PC-3 (cell line): ENCODE measurements at regions not wholly inside any gene's neighbourhood (a gene's known extent, or its start where the extent isn't known, plus 50 kb on each side); places are given as distances from the start of the nearest gene placed in this dataset.

Source experiments
- EZH2 ChIP-seq: fragments of 300-600 bp; sonication (generic); IDR thresholded peaks from one replicate; pipeline ENCODE4 v1.6.1; 2017; ENCODE audit warnings: antibody characterized with exemption, mild to moderate bottlenecking, low read length; ENCODE audit not compliant: unreplicated experiment
- TF ChIP-seq, protein P1 (sequence below): fragments of 300-600 bp; sonication (generic); conservative IDR thresholded peaks from 2 replicates; pipeline ENCODE4 v1.5.1; 2017; ENCODE audit warnings: antibody characterized with exemption, low read depth, mild to moderate bottlenecking, low read length

- no peak for TF ChIP-seq EZH2
- TF ChIP-seq, protein P1, sequence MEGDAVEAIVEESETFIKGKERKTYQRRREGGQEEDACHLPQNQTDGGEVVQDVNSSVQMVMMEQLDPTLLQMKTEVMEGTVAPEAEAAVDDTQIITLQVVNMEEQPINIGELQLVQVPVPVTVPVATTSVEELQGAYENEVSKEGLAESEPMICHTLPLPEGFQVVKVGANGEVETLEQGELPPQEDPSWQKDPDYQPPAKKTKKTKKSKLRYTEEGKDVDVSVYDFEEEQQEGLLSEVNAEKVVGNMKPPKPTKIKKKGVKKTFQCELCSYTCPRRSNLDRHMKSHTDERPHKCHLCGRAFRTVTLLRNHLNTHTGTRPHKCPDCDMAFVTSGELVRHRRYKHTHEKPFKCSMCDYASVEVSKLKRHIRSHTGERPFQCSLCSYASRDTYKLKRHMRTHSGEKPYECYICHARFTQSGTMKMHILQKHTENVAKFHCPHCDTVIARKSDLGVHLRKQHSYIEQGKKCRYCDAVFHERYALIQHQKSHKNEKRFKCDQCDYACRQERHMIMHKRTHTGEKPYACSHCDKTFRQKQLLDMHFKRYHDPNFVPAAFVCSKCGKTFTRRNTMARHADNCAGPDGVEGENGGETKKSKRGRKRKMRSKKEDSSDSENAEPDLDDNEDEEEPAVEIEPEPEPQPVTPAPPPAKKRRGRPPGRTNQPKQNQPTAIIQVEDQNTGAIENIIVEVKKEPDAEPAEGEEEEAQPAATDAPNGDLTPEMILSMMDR = no peak
Observed at GRCh38 chr3:156764751-156765150, 61.4 kb upstream of the LEKR1 start.
